HUDEP-2 (cell line): ENCODE measurements at regions not wholly inside any gene's neighbourhood (a gene's known extent, or its start where the extent isn't known, plus 50 kb on each side); places are given as distances from the start of the nearest gene placed in this dataset.

Experiments
- DNase-seq, 76 experiments: peaks; one replicate each; lab custom pipeline; 2025; ENCODE audit not compliant: unreplicated experiment in 76 of 76; lab: John Stamatoyannopoulos, UW

DNA sequence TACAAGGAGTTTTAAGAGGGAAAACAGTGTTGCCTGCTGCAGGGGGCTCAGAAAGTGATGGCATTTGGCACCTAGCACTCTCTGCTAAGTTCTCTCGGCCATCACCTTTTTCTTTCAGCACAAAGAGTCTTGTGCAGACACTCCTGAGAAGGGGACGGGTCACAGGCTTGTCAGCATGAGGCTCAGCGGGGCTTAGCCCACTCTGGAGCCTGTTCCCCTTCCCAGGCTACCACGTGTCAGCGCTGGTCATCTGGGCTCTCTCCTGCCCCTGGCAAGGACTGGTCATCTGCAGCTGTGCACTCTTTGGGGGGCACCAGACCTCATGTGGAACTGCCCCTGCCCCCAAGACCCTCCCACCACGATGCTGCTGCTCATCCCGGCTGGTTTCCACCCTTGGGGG lies 152.1 kb upstream of the MKI67 start:
- DNase-seq = no peak

DNA sequence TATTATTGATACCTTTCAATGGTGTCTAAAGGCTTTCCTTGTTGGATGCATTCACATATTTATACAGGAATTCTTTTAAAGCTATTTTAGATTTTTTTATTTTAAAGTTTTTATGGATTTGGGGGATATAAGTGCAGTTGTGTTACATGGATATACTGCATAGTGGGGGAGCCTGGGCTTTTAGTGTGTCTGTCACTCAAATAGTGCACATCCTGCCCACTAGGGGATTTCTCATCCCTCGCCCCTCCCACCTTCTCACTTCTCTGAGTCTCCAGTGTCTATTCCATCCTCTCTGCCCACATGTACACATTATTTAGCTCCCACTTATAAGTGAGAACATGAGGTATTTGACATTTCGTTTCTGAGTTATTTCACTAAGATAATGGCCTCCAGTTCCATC lies 154.0 kb upstream of the MKI67 start:
- DNase-seq = no peak

DNA sequence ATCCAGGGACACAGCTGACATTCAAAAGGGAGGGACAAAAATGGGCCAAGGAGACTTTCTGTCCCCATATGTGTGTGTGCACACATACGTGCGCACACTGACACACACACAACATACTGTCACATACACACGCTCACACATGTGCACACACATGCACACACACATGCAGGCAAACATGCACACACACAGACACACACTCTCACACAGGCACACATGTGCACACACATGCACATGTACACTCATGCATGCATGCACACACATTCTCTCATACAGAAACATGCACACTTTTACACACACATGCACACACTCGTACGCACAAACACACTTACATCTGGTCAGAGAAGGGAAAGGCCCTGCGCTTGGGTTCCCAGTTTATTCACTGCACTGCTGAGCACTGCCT lies 155.1 kb upstream of the MKI67 start:
- DNase-seq = no peak

DNA sequence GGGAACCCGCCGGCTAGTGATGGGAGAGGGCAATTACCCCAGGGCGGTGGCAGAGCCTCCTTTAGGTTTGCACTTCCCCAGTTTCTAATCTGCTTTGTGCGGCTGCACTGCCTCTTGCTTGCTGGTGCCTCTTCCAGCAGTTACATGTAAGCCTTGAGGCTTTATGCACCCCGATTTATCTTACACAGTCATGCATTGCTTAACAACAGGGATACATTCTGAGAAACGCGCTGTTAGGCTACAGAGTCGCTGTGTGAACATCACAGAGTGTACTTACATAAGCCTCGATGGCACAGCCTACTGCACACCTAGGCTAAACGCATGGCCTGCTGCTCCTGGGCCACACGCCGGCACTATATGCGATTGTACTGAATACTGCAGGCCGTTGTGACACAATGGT lies 155.6 kb upstream of the MKI67 start:
- no peak for DNase-seq

DNA sequence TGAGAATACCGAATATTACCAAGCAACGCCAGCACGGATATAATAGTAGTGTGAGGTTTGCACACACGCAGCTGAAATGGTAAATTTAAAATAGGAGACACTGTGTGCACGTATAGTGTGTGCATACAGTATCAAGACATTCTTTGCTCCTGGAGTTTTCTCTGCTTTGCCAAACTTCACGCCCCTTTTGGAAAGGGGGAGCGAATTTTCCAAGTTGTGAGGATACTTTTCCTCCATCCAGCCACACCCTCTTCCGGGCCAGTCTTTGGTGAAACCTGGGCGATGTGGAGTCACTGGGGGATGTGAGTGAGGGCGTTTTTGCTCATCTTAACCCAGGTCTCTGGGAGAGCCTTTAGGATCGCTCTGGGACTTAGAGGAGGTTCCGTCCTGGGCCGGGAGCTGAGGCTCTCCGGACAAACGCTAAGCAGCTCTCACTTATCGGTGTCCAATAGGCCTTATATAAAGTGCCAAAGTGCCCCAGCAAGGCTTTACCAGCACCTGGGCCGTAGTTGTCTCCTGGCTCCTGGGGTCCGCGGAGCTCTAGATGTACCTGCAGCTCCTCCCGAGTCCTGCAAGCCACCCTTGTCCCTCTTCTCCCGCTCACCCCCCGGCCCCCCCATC lies 160.0 kb upstream of the MKI67 start:
- DNase-seq = no peak

DNA sequence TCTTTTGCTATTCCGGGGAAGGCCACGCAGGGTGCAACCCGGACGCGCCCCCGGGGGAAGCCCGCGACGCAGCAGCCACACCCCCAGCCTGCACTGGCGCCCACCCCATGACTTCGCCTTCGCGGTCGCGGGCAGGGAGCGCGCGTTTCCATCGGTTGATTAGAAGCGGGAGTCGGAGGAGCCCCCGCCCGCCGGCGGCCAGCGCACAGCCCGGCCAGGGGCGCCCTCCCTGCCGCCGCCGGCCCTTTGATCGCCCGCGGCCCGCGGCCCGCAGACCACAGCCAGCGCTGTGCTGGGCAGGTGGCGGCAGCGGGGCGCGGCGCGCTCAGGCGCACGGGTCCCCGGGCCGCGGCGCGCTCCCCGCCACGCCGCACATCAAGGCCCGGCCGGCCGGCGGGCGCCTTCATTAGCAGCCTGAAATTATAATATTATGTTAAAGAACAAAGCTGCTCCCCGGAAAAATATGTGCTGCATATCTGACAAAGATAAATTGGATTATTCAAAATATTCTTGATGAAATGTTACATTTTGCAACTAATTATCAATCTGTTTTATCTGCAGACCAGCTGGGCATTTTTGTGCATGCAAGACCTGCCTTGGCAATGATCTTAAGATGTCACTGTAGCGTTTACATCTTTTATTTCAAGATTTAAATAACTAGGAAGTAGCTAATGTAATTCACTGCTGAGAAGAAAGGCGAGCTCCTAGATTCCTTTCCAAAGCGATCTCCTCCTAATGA lies 160.7 kb upstream of the MKI67 start:
- DNase-seq = no peak

DNA sequence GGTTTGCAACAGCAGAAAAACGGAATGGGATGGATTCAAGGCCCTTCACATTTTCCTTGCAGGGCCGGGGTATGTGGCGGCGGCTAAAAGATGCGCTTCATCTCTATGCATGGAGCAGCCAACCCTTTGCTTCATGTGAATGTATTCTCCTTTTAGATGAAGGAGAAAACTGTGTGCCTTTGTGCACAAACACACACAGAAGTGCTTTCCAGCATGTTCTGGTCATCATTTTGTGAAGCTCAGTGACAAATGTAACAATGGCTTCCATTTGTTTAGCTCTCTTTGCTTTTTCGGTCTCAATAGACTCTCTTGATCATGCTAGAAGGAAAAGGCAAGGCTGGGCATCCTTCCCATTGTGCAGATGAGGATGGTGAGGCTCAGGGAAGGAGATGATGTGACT lies 161.7 kb upstream of the MKI67 start:
- DNase-seq = no peak

DNA sequence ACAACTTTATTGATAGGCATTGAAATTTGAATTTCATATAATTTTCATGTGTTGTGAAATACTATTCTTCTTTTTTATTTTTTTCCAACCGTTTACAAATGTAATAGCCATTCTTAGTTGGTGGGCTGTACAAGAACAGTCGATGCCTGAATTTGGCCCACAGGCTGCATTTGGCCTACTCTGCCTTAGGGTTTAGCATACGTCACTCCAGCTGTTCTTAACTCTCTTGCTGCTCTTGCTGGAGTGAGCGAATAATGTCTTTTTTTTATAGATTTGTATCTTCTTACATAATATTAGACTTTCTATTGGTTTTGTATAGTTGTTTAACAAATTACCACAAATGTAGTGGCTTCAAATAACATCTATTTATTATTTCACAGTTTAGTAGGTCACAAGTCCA lies 163.4 kb upstream of the MKI67 start:
- no peak for DNase-seq

DNA sequence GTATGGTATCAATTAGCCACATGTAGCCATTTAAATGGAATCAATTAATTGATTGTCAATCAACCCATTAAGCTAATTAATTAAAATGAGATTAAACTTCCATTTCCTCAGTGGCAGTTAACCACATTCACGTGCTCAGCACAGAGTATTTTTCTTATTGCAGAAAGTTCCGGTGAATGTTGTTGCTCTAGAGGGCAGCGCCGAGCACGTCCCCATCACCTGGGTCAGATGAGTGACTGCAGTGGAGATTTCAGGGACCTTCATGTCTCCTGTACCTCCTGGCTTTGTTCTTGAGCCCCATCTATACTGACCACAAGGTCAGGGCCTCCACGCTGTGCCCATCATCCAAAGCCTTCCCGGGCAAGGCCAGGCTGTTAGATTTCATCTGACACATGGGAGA lies 168.8 kb upstream of the MKI67 start:
- no peak for DNase-seq

DNA sequence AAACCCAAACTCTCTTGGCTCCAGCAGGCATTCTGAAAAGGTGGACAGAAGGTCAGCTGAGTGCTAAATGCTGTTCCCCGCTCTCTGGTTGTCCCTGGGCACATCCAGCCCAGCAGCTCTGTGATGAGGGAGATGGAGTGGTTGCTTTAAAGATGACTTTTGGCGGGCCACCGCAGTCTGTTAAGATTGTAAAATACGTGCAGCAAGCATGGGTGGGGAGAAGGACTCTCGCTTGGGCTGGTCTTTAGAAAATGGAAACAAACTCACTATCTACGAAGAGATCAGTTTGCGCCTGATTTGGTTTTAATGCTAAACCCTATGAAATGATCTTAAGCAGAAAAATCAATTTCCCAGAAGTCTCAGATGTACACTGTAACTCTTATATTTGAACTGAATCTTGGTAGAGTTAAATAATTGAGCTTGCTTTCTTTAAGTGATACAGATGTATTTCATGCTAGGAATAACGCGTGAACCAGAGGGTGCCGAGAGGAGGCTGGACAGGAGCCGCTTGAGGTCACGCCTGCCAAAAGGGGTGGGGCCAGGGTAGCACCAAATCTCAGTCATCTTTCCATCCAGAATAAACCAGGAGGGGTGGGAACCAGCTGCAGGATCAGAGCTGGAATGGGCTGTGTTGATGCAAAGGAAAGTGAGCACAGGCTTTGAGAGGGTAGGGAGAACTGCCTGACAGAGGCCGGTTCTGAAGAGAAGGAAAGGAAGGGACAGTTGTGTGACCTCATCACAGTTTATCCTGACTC lies 170.2 kb upstream of the MKI67 start:
- no peak for DNase-seq

DNA sequence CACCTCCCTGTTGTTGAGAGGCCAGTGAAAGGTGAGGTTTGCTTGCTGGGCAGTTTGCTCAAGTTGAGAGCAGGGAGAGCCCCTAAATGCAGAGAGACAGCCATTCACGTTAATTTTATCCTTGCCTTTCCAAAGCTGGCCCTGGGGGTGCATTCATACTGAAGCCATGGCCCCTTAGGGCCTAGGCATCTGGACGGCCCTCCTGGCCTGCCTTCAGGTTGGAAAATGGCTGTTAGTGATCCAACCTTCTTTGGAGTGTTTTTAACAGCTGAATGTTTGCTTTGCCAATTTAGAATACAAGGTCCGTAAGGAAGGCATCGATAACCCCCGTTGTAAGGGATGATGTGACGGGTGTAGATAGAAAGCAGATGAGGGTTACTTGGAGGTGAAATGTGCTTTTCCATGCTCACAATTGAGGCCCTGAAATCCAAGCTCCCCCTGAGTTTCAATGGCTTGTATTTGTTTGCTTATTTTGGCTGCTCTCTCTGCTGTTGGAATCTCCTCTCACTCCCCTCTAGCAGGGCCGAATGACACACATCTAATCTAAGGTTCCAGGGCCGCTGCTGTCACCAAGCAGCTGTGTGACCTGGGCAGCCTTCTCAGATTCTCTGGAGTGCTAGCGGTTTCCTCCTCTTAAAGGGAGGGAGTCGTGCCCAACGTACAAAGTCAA lies 171.6 kb upstream of the MKI67 start:
- no peak for DNase-seq

DNA sequence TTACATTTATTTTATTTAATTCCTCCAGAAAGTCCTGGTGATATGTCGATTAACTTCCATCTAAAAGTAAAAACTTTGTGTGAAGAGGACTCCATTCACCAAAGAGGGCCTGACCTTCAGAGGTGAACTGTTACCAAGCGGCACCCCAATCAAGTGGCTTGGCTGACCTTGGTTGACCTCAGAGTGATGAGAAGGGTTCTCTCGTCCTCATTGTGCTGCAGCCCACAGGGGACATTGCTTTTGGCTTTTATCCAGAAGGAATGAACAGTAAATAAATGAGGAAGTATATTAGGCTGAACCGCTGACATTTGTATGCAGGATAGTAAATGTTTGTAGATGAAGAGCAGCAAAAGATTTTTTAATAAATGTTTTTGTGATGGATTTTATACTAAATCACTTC lies 172.4 kb upstream of the MKI67 start:
- DNase-seq = no peak

DNA sequence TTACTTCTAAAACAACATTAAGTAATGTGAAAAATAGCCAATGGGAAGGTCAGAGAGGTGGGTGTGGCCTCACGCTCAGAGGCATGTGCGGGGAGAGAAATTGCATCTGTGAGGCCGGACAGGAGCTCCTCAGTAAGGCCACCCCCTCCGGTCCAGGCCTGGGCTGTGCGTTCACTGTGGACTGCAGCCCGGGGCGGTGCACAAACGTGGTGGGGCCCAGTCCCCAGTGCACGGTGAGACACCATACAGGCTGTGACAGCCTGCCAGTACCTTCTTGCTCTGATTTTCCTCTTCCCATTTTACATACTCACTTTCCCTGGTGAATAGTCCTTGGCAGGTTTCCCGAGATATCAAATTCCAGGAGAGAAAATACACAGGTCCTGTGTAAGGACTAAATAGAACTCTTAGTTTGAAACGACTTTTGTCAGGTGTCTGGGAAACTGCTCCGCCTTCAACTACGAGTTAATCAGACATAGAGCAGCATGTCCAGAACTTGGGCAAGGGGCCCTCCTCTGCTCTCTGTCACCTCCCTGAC lies 174.1 kb upstream of the MKI67 start:
- no peak for DNase-seq

DNA sequence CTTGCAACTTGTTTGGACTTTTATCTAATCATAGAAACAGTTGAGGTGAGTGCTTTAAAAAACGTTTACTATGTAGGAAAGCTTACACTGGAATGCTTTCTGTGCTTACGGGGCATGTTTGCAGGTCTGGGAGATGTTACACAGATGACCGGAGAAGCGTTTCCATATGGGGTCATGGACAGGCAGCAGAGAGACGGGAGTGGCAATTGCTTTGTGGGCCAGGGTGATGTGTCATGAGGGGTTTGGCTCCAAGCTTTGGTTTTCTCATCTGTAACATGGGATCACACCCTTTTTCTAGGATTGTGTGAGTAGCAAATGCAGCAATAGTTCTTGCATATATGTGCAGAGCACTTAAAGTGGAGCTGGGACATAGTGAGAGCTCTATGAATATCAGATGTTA lies 174.8 kb upstream of the MKI67 start:
- DNase-seq = no peak

DNA sequence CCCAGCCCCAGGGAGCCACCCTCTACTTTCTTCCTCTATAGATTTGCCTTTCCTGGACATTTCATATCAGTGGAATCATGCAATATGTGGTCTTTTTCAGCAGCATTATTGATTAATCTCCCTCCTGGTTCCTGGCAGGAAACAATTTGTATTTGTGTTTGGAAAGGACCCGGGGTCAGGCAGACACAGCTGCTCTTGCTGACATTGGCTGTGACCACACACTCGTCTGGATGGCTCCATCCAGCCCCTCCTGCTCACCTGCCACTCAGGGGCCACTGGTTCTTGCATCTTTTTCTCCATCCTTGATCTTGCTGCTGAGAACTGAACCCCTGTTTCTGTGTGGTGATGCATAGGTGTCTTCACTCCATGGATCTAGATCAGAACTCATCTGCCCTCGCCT lies 176.6 kb upstream of the MKI67 start:
- DNase-seq = no peak

DNA sequence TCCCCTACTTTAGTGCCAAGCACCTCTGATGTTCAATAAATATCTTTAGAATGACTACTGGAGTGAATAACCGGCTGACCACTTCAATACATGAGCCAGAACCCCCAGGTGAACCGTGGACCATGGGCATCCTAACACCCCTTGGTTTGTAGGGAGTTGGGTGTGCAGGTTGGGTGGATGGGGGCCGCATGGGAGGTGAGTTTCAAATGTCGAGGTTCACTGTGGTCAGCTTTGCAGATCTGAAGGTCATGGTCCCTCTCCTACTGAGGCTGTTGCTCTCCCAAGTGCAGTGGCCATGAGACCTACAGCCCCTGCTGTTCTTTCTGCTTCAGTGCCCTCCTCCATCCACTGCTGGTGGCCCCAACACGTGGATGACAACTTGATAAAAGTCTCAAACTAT lies 178.0 kb upstream of the MKI67 start:
- no peak for DNase-seq

DNA sequence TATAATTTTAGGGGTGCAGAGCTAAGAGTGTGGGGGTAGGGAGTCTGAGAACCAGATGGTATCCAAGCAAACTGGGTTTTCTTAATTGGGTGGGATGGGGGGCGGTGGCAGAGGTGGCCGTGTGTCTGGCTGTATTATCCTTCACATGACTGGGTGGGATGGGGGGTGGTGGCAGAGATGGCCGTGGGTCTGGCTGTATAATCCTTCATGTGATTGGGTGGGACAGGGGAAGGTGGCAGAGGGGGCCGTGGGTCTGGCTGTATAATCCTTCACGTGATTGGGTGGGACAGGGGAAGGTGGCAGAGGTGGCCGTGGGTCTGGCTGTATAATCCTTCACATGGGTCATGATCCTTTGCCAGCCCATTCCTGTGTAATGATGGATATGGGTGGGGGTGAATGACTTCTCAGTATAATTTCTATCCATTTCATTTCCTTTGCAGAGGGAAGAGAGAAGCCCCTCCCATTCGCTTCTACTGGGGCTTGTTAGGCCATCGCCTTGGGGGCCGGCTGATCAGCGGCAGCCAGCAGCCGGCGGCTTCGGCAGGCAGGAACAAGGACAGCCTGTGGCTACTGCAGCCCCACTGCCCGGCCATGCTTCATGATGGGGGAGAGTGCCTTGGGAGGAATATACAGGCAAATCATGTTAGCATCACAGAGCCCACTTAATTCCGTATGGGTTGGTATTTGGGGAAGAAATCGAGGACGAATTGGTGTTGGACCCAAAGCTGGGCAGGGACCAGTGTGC lies 179.6 kb upstream of the MKI67 start:
- DNase-seq = no peak

DNA sequence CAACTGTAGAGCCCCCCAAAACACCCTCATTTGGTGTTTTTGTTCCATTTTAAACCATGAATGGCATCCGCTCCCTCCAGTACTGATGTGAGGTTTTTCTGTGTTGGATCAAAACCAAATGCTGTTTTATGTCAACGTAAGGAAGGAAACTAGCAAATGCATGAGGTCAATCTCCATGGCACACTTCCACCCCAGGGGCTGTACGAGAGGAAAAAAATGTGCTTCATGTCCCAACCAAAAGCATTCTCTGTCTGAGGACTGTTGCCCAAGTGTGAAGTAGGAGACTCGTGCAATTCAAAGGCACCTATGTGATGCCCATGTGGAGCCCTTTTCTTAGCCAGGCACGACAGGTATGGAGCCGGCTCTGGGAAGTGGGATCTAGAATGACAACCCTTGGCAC lies 180.3 kb upstream of the MKI67 start:
- DNase-seq = no peak

DNA sequence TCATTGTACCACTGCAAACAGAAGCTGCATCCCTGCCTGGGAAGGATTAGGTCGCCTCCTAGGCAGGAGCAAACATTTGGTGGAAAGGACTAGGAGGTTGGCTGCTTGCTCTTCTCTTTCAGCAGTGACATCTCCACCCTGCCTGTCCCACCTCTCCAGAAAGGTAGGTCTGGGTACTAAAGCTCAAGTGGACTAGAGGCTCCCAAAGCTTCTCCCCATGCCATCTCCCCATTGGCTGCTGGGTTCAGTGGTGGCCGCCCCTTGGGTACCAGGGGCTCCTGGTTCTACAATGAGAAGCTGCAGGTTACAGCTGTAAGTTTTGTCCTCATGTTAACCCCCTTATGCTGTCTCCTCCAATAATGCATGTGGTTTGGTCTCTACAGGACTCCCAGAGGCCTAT lies 180.7 kb upstream of the MKI67 start:
- no peak for DNase-seq

DNA sequence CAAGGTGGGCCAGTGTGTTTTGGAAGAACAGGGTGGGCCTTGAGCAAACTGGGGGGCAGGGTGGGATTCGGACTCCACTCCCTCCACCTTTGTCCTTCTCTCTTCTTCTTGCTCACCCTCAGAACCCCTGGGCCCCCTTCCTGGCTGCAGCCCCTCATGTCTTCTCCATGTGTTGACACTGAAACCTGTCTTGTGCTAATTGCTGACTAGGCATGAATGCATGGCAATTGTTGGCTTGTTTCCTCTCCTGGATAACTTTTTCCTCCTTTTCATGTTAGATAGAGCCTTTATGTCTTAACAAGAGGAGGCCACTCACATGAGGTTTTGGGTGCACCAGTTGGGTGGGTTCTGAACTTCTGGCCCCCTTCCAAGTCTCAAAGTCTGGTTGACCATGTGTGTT lies 181.6 kb upstream of the MKI67 start:
- no peak for DNase-seq
